ENCODE measurements at regions not wholly inside any gene's neighbourhood (a gene's known extent, or its start where the extent isn't known, plus 50 kb on each side); places are given as distances from the start of the nearest gene placed in this dataset.

GRCh38 chr16:62933929-62934328, 897.7 kb upstream of the CDH8 start:
- TF ChIP-seq CTCF (IDR thresholded peaks at IDR 0.05; ENCODE audit: poor library complexity, severe bottlenecking) (no peak), EP300 (conservative IDR thresholded peaks at IDR 0.05; ENCODE audit: poor library complexity, severe bottlenecking) (no peak), EZH2 (IDR thresholded peaks at IDR 0.05; ENCODE audit: borderline replicate concordance, insufficient read depth, low read length, poor library complexity, severe bottlenecking) (no peak), RAD21 (conservative IDR thresholded peaks at IDR 0.05) (no peak), REST (IDR thresholded peaks at IDR 0.05; ENCODE audit: borderline replicate concordance) (no peak), SMC3 (conservative IDR thresholded peaks at IDR 0.05; ENCODE audit: poor library complexity) (no peak), TAF1 (IDR thresholded peaks at IDR 0.05; ENCODE audit: low read depth) (no peak), POLR2AphosphoS5 (IDR thresholded peaks at IDR 0.05) (no peak)
